HL-60 (cell line): ENCODE measurements at regions not wholly inside any gene's neighbourhood (a gene's known extent, or its start where the extent isn't known, plus 50 kb on each side); places are given as distances from the start of the nearest gene placed in this dataset.

ENCODE experiments used
- DNase-seq, 2 experiments: peaks; one replicate each; pipeline ENCODE4 v3.0.0-alpha.2; 2010 to 2020; ENCODE audit warnings: low read depth in 1 of 2, low spot score in 1 of 2
- H3K27ac ChIP-seq: fragments of 250-450 bp; sonication (Bioruptor Pico); replicated peaks from 2 replicates; pipeline ENCODE4 v1.5.1; 2020; ENCODE audit warnings: mild to moderate bottlenecking, moderate library complexity
- H3K27me3 ChIP-seq: fragments of 250-450 bp; sonication (Bioruptor Pico); 2 replicates; pipeline ENCODE4 v1.5.1; 2021; ENCODE audit warnings: mild to moderate bottlenecking, moderate library complexity; ENCODE audit not compliant: insufficient read depth, poor library complexity, severe bottlenecking
- H3K4me3 ChIP-seq: replicated peaks from 2 replicates; pipeline ENCODE4 v1.5.1; 2011; ENCODE audit warnings: mild to moderate bottlenecking, control low read depth, low read length; ENCODE audit not compliant: insufficient read depth
- GABPA ChIP-seq: IDR thresholded peaks from 2 replicates; pipeline ENCODE4 v1.6.1; 2012; ENCODE audit warnings: low read depth
- POLR2AphosphoS5 ChIP-seq: IDR thresholded peaks from 2 replicates; pipeline ENCODE4 v1.6.1; 2012; ENCODE audit warnings: low read depth
- REST ChIP-seq: IDR thresholded peaks from 2 replicates; pipeline ENCODE4 v1.6.1; 2012; ENCODE audit warnings: low read depth; ENCODE audit not compliant: insufficient replicate concordance
- SPI1 ChIP-seq: IDR thresholded peaks from 2 replicates; pipeline ENCODE4 v1.6.1; 2012; ENCODE audit warnings: low read depth, mild to moderate bottlenecking, borderline replicate concordance
- TF ChIP-seq, protein P1 (sequence below): IDR thresholded peaks from one replicate; pipeline ENCODE4 v1.5.1; 2011; ENCODE audit warnings: low read length, control low read depth, inconsistent platforms; ENCODE audit not compliant: insufficient read depth

- Histone ChIP-seq H3K27ac (no peak overlapping the region), H3K4me3 (no peak overlapping the region), H3K27me3 (no peaks in the 10 kb centered on the region)
- no peak for DNase-seq
- TF ChIP-seq POLR2AphosphoS5 (no peak), GABPA (no peak), REST (no peak), SPI1 (no peak)
- TF ChIP-seq, protein P1, sequence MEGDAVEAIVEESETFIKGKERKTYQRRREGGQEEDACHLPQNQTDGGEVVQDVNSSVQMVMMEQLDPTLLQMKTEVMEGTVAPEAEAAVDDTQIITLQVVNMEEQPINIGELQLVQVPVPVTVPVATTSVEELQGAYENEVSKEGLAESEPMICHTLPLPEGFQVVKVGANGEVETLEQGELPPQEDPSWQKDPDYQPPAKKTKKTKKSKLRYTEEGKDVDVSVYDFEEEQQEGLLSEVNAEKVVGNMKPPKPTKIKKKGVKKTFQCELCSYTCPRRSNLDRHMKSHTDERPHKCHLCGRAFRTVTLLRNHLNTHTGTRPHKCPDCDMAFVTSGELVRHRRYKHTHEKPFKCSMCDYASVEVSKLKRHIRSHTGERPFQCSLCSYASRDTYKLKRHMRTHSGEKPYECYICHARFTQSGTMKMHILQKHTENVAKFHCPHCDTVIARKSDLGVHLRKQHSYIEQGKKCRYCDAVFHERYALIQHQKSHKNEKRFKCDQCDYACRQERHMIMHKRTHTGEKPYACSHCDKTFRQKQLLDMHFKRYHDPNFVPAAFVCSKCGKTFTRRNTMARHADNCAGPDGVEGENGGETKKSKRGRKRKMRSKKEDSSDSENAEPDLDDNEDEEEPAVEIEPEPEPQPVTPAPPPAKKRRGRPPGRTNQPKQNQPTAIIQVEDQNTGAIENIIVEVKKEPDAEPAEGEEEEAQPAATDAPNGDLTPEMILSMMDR = no peak
These were observed 113.0 kb upstream of the GADD45A start for GRCh38 chr1:67571901-67572593.

- Histone ChIP-seq H3K4me3 (no peak overlapping the region), H3K27ac (no peak overlapping the region), H3K27me3 (no peaks in the 10 kb centered on the region)
- TF ChIP-seq GABPA = no peak
- no peak for TF ChIP-seq SPI1
- TF ChIP-seq REST = no peak
- TF ChIP-seq, protein P1 = no peak
- TF ChIP-seq POLR2AphosphoS5 = no peak
- no peak for DNase-seq
These were observed 112.3 kb upstream of the GADD45A start for GRCh38 chr1:67572594-67573221.

GRCh38 chr1:67573311-67573872 lies 111.6 kb upstream of the GADD45A start:
- no peak overlapping the region for H3K27ac ChIP-seq
- no peak for DNase-seq
- TF ChIP-seq, protein P1 = no peak
- TF ChIP-seq SPI1 (no peak), POLR2AphosphoS5 (no peak), GABPA (no peak), REST (no peak)
- no peaks in the 10 kb centered on the region for H3K27me3 ChIP-seq
- no peak overlapping the region for H3K4me3 ChIP-seq
